ENCODE measurements at regions not wholly inside any gene's neighbourhood (a gene's known extent, or its start where the extent isn't known, plus 50 kb on each side); places are given as distances from the start of the nearest gene placed in this dataset.

- Mint-ChIP-seq H3K4me1 (ENCODE audit: insufficient read depth, unreplicated experiment) (no peaks in the 10 kb centered on the region), H3K9me3 (ENCODE audit: unreplicated experiment) (no peaks in the 10 kb centered on the region), H3K36me3 (ENCODE audit: insufficient read depth, unreplicated experiment) (peaks cover 5% of the 10 kb centered on the region), H3K27ac (ENCODE audit: low read depth, unreplicated experiment) (no peak overlapping the region), H3K4me3 (ENCODE audit: unreplicated experiment) (no peak overlapping the region), H3K27me3 (ENCODE audit: insufficient read depth, unreplicated experiment) (peaks cover 39% of the 10 kb centered on the region)
- CTCF ChIA-PET = interaction anchor here (1.1 to 1.4 kb wide), 2 partner anchors 9 to 22 kb away, joined by 3 to 5 read pairs; no protein-coding TSS in a partner anchor
- POLR2A ChIA-PET = no interaction called here
- intact Hi-C loops (cut with micrococcal nuclease) = no loop called here
- no TSS peak for BruUV-seq (replicated peaks)
- no peak for TF ChIP-seq CTCF (IDR thresholded peaks at IDR 0.05; ENCODE audit: unreplicated experiment)
- DNase-seq (ENCODE audit: unreplicated experiment) = peak; percentile 32
These were observed 193.7 kb downstream of the TTC39B start for GRCh38 chr9:15113288-15113687.

- H3K27ac Mint-ChIP-seq (ENCODE audit: low read depth, unreplicated experiment) = no peak overlapping the region
- H3K36me3 Mint-ChIP-seq (ENCODE audit: insufficient read depth, unreplicated experiment) = peaks cover 5% of the 10 kb centered on the region
- no TSS peak for BruUV-seq (replicated peaks)
- intact Hi-C loops (cut with micrococcal nuclease) = no loop called here
- ChIA-PET POLR2A (no interaction called here), CTCF (no interaction called here)
- DNase-seq (ENCODE audit: unreplicated experiment) = no peak
- H3K4me3 Mint-ChIP-seq (ENCODE audit: unreplicated experiment) = no peak overlapping the region
- H3K9me3 Mint-ChIP-seq (ENCODE audit: unreplicated experiment) = no peaks in the 10 kb centered on the region
- peaks cover 25% of the 10 kb centered on the region for H3K27me3 Mint-ChIP-seq (ENCODE audit: insufficient read depth, unreplicated experiment)
- no peaks in the 10 kb centered on the region for H3K4me1 Mint-ChIP-seq (ENCODE audit: insufficient read depth, unreplicated experiment)
- no peak for TF ChIP-seq CTCF (IDR thresholded peaks at IDR 0.05; ENCODE audit: unreplicated experiment)
These were observed 195.9 kb downstream of the TTC39B start for GRCh38 chr9:15111071-15111470.

GRCh38 chr9:15104826-15105420 lies 194.7 kb upstream of the FREM1 start:
- CTCF ChIA-PET = interaction anchor here (0.5 to 2.7 kb wide), 17 partner anchors 11 to 740 kb away, joined by 3 to 42 read pairs (median 6); no protein-coding TSS in a partner anchor
- Mint-ChIP-seq H3K36me3 (ENCODE audit: insufficient read depth, unreplicated experiment) (no peaks in the 10 kb centered on the region), H3K27me3 (ENCODE audit: insufficient read depth, unreplicated experiment) (peaks cover 43% of the 10 kb centered on the region), H3K4me1 (ENCODE audit: insufficient read depth, unreplicated experiment) (peaks cover 6% of the 10 kb centered on the region), H3K27ac (ENCODE audit: low read depth, unreplicated experiment) (no peak overlapping the region), H3K9me3 (ENCODE audit: unreplicated experiment) (no peaks in the 10 kb centered on the region), H3K4me3 (ENCODE audit: unreplicated experiment) (no peak overlapping the region)
- POLR2A ChIA-PET = interaction anchor here (0.6 to 1.7 kb wide), 2 partner anchors 30 to 1420 kb away, joined by 3 to 4 read pairs; no protein-coding TSS in a partner anchor
- DNase-seq (ENCODE audit: unreplicated experiment) = peak; percentile 57
- peak; percentile 82 for TF ChIP-seq CTCF (IDR thresholded peaks at IDR 0.05; ENCODE audit: unreplicated experiment)
- BruUV-seq (replicated peaks) = no TSS peak
- intact Hi-C loops (cut with micrococcal nuclease) = loop anchor here (1.0 to 2.0 kb wide), 3 partner anchors 30 to 502 kb away; no protein-coding TSS in a partner anchor

GRCh38 chr9:15103290-15103689 lies 193.1 kb upstream of the FREM1 start:
- intact Hi-C loops (cut with micrococcal nuclease) = no loop called here

More at GRCh38 chr9:15103290-15103689, 193.1 kb upstream of the FREM1 start:
- POLR2A ChIA-PET = interaction anchor here (1.7 kb wide), 1 partner anchor 32 kb away, joined by 3 read pairs; no protein-coding TSS in a partner anchor
- H3K36me3 Mint-ChIP-seq (ENCODE audit: insufficient read depth, unreplicated experiment) = no peaks in the 10 kb centered on the region
- BruUV-seq (replicated peaks) = no TSS peak
- no peak for TF ChIP-seq CTCF (IDR thresholded peaks at IDR 0.05; ENCODE audit: unreplicated experiment)
- H3K4me1 Mint-ChIP-seq (ENCODE audit: insufficient read depth, unreplicated experiment) = peaks cover 6% of the 10 kb centered on the region
- no peak overlapping the region for H3K4me3 Mint-ChIP-seq (ENCODE audit: unreplicated experiment)
- CTCF ChIA-PET = interaction anchor here (0.5 to 2.7 kb wide), 20 partner anchors 9 to 519 kb away, joined by 3 to 42 read pairs (median 4); partner anchors contain the start of genes CCDC171 and SNAPC3
- no peak for DNase-seq (ENCODE audit: unreplicated experiment)
- H3K27ac Mint-ChIP-seq (ENCODE audit: low read depth, unreplicated experiment) = no peak overlapping the region
- H3K9me3 Mint-ChIP-seq (ENCODE audit: unreplicated experiment) = no peaks in the 10 kb centered on the region
- peaks cover 43% of the 10 kb centered on the region for H3K27me3 Mint-ChIP-seq (ENCODE audit: insufficient read depth, unreplicated experiment)

Data from MCF 10A (cell line).